NB4 (cell line): ENCODE measurements at regions not wholly inside any gene's neighbourhood (a gene's known extent, or its start where the extent isn't known, plus 50 kb on each side); places are given as distances from the start of the nearest gene placed in this dataset.

Experiments used
- CTCF ChIP-seq: IDR thresholded peaks from one replicate; pipeline ENCODE4 v1.5.1; 2012; ENCODE audit warnings: low read depth, low read length
- POLR2A ChIP-seq: IDR thresholded peaks from 2 replicates; pipeline ENCODE4 v1.6.1; 2011; ENCODE audit warnings: mild to moderate bottlenecking; ENCODE audit not compliant: insufficient read length; ENCODE audit errors: extremely low read depth

GRCh38 chr2:103183061-103183460, 421.2 kb downstream of the TMEM182 start:
- TF ChIP-seq CTCF: no peak
- no peak for TF ChIP-seq POLR2A
